D341Med (cell line): ENCODE measurements at regions not wholly inside any gene's neighbourhood (a gene's known extent, or its start where the extent isn't known, plus 50 kb on each side); places are given as distances from the start of the nearest gene placed in this dataset.

ENCODE experiments used
- DNase-seq: peaks from one replicate; pipeline ENCODE4 v3.0.0; 2012; ENCODE audit warnings: low spot score

- no peak for DNase-seq
These were observed 91.4 kb upstream of the FLRT2 start for GRCh38 chr14:85438481-85438942.

GRCh38 chr14:85439696-85440328 is 90.1 kb upstream of the FLRT2 start:
- no peak for DNase-seq

- no peak for DNase-seq
These were observed 87.9 kb upstream of the FLRT2 start for GRCh38 chr14:85441909-85442643.

GRCh38 chr14:85442996-85443395 is 86.9 kb upstream of the FLRT2 start:
- DNase-seq = no peak

- peak; percentile 17 for DNase-seq
These were observed 85.3 kb upstream of the FLRT2 start for GRCh38 chr14:85444635-85445034.

- no peak for DNase-seq
These were observed 84.7 kb upstream of the FLRT2 start for GRCh38 chr14:85445151-85445795.

- no peak for DNase-seq
These were observed 82.1 kb upstream of the FLRT2 start for GRCh38 chr14:85447883-85448282.

- DNase-seq = no peak
These were observed 78.5 kb upstream of the FLRT2 start for GRCh38 chr14:85451421-85451820.

GRCh38 chr14:85453401-85454225 is 76.3 kb upstream of the FLRT2 start:
- DNase-seq = no peak

- DNase-seq = no peak
These were observed 75.6 kb upstream of the FLRT2 start for GRCh38 chr14:85454226-85454813.

GRCh38 chr14:85459361-85460000 is 70.5 kb upstream of the FLRT2 start:
- no peak for DNase-seq

- DNase-seq = no peak
These were observed 68.4 kb upstream of the FLRT2 start for GRCh38 chr14:85461432-85462133.

- no peak for DNase-seq
These were observed 66.4 kb upstream of the FLRT2 start for GRCh38 chr14:85463512-85463911.

GRCh38 chr14:85464135-85464895 is 65.6 kb upstream of the FLRT2 start:
- DNase-seq = no peak

- DNase-seq = no peak
These were observed 63.3 kb upstream of the FLRT2 start for GRCh38 chr14:85466678-85467077.

- DNase-seq = no peak
These were observed 61.1 kb upstream of the FLRT2 start for GRCh38 chr14:85468816-85469215.

GRCh38 chr14:85471156-85471555 is 58.8 kb upstream of the FLRT2 start:
- no peak for DNase-seq

GRCh38 chr14:85471744-85472143 is 58.2 kb upstream of the FLRT2 start:
- DNase-seq = no peak

- DNase-seq = no peak
These were observed 55.5 kb upstream of the FLRT2 start for GRCh38 chr14:85474431-85474830.

- no peak for DNase-seq
These were observed 54.8 kb upstream of the FLRT2 start for GRCh38 chr14:85475113-85475512.
